SK-N-SH (cell line): ENCODE measurements at regions not wholly inside any gene's neighbourhood (a gene's known extent, or its start where the extent isn't known, plus 50 kb on each side); places are given as distances from the start of the nearest gene placed in this dataset.
"Not testable (repeated sequence)": the region's sequence is repeated elsewhere in the genome, so short reads cannot be mapped to it uniquely, and the experiment has no call there.

Experiments used
- CTCF ChIA-PET: fragments of 300-600, 350-600 bp; formaldehyde crosslinking; extraction: SDS; loops from one replicate; lab custom pipeline; 2021; lab: Yijun Ruan, JAX
- POLR2A ChIA-PET: fragments of 350-600 bp; sonication (Branson Sonifier 250); formaldehyde crosslinking; extraction: SDS; loops from one replicate; lab custom pipeline; 2020; ENCODE audit warnings: antibody characterized with exemption, inconsistent platforms; lab: Yijun Ruan, JAX
- DNase-seq: peaks from one replicate; pipeline ENCODE4 v3.0.0; 2012
- H2AFZ ChIP-seq: fragments of 200-600 bp; sonication (generic); 2 replicates; pipeline ENCODE4 v1.8.1; 2016; ENCODE audit warnings: antibody characterized with exemption, mild to moderate bottlenecking, low read depth
- H3F3A ChIP-seq: fragments of 200-600 bp; sonication (generic); replicated peaks from 2 replicates; pipeline ENCODE3; 2016; ENCODE audit warnings: antibody characterized with exemption, mild to moderate bottlenecking; ENCODE audit not compliant: insufficient read depth
- H3K27ac ChIP-seq, 2 experiments: fragments of 200-500 bp in 1 of 2; fragments of 200-600 bp in 1 of 2; sonication (Bioruptor generic) in 1 of 2; sonication (generic), shearing (Covaris generic) in 1 of 2; 2 replicates each; pipeline versions ENCODE4 v1.5.1 to v1.6.1; 2014 to 2016; ENCODE audit warnings: low read depth in 2 of 2, inconsistent platforms in 1 of 2, low read length in 1 of 2, mild to moderate bottlenecking in 1 of 2, mixed read lengths in 1 of 2
- H3K27me3 ChIP-seq: fragments of 200-600 bp; sonication (generic), shearing (Covaris generic); 2 replicates; pipeline ENCODE4 v1.6.1; 2016; ENCODE audit warnings: mixed run types; ENCODE audit not compliant: insufficient read depth
- H3K36me3 ChIP-seq, 2 experiments: fragments of 200-500 bp in 1 of 2; fragments of 200-600 bp in 1 of 2; sonication (Bioruptor generic) in 1 of 2; sonication (generic) in 1 of 2; replicated peaks in 1 of 2; 2 replicates each; pipeline versions ENCODE3 to v1.5.1; 2014 to 2016; ENCODE audit warnings: low read length in 1 of 2, mild to moderate bottlenecking in 1 of 2; ENCODE audit not compliant: insufficient read depth in 2 of 2, control insufficient read depth in 1 of 2
- H3K4me1 ChIP-seq, 2 experiments: fragments of 200-500 bp in 1 of 2; fragments of 200-600 bp in 1 of 2; sonication (Bioruptor generic) in 1 of 2; sonication (generic), shearing (Covaris generic) in 1 of 2; 2 replicates each; pipeline versions ENCODE4 v1.5.1 to v1.6.1; 2014 to 2016; ENCODE audit warnings: low read depth in 1 of 2, low read length in 1 of 2, mixed run types in 1 of 2; ENCODE audit not compliant: insufficient read depth in 2 of 2, control insufficient read depth in 1 of 2
- H3K4me2 ChIP-seq: fragments of 200-600 bp; sonication (generic), shearing (Covaris generic); 2 replicates; pipeline ENCODE4 v1.6.1; 2017; ENCODE audit warnings: mixed run types
- H3K4me3 ChIP-seq, 2 experiments: fragments of 200-500 bp in 1 of 2; fragments of 200-600 bp in 1 of 2; sonication (Bioruptor generic) in 1 of 2; sonication (generic), shearing (Covaris generic) in 1 of 2; 2 replicates each; pipeline versions ENCODE4 v1.5.1 to v1.8.1; 2014 to 2016; ENCODE audit warnings: low read depth in 2 of 2, inconsistent platforms in 1 of 2, low read length in 1 of 2, mild to moderate bottlenecking in 1 of 2, mixed read lengths in 1 of 2, moderate library complexity in 1 of 2
- H3K79me2 ChIP-seq: fragments of 200-600 bp; sonication (generic); 2 replicates; pipeline ENCODE4 v1.8.1; 2017; ENCODE audit warnings: mild to moderate bottlenecking; ENCODE audit not compliant: insufficient read depth
- H3K9ac ChIP-seq: fragments of 200-600 bp; sonication (generic); 2 replicates; pipeline ENCODE4 v1.6.1; 2017; ENCODE audit warnings: mixed run types
- H3K9me2 ChIP-seq: fragments of 200-600 bp; sonication (generic); 2 replicates; pipeline ENCODE4 v1.6.1; 2017; ENCODE audit warnings: mixed run types
- H3K9me3 ChIP-seq: fragments of 200-600 bp; sonication (generic); 2 replicates; pipeline ENCODE4 v1.6.1; 2017; ENCODE audit warnings: mixed run types, mild to moderate bottlenecking, moderate library complexity
- H4K20me1 ChIP-seq: fragments of 200-600 bp; sonication (generic); 2 replicates; pipeline ENCODE4 v1.6.1; 2017; ENCODE audit warnings: mild to moderate bottlenecking, mixed run types; ENCODE audit not compliant: insufficient read depth
- EP300 ChIP-seq, 2 experiments: IDR thresholded peaks; 2 replicates each; pipeline versions ENCODE4 v1.4.0 to v1.6.1; 2012; ENCODE audit warnings: borderline replicate concordance in 1 of 2, low read depth in 1 of 2, low read length in 1 of 2
- EZH2phosphoT487 ChIP-seq: fragments of 200-600 bp; sonication (generic); IDR thresholded peaks from 2 replicates; pipeline ENCODE4 v1.6.1; 2017; ENCODE audit warnings: low read depth, mixed run types, mild to moderate bottlenecking, antibody characterized with exemption, moderate library complexity, borderline replicate concordance
- FOXM1 ChIP-seq: IDR thresholded peaks from 2 replicates; pipeline ENCODE4 v1.4.0; 2012; ENCODE audit warnings: low read depth, mild to moderate bottlenecking
- GATA2 ChIP-seq: sonication (generic); formaldehyde crosslinking; IDR thresholded peaks from 2 replicates; pipeline ENCODE4 v1.5.0; 2020; ENCODE audit warnings: mild to moderate bottlenecking, missing genetic modification reagents
- MXI1 ChIP-seq: IDR thresholded peaks from 2 replicates; pipeline ENCODE4 v1.6.1; 2012; ENCODE audit warnings: mild to moderate bottlenecking, low read depth, low read length, improper control_type of control experiment
- NRF1 ChIP-seq: IDR thresholded peaks from 2 replicates; pipeline ENCODE4 v1.6.1; 2012; ENCODE audit warnings: low read depth, mild to moderate bottlenecking, low read length
- POLR2AphosphoS5 ChIP-seq: IDR thresholded peaks from 2 replicates; pipeline ENCODE4 v1.6.1; 2012; ENCODE audit warnings: low read depth, low read length
- SIN3A ChIP-seq: IDR thresholded peaks from 2 replicates; pipeline ENCODE4 v1.6.1; 2012; ENCODE audit warnings: low read depth, mild to moderate bottlenecking, low read length, moderate library complexity, borderline replicate concordance
- SMC3 ChIP-seq: IDR thresholded peaks from 2 replicates; pipeline ENCODE4 v1.6.1; 2012; ENCODE audit warnings: low read depth, low read length, improper control_type of control experiment
- TAF1 ChIP-seq: IDR thresholded peaks from 2 replicates; pipeline ENCODE4 v1.6.1; 2012; ENCODE audit warnings: low read depth, mild to moderate bottlenecking, low read length, moderate library complexity, borderline replicate concordance
- YY1 ChIP-seq: IDR thresholded peaks from 2 replicates; pipeline ENCODE4 v1.4.0; 2012; ENCODE audit warnings: low read depth, mild to moderate bottlenecking
- WGBS: methylation state at CpG from one replicate; pipeline ENCODE4 v1.1.6; 2017; ENCODE audit warnings: low lambda C conversion rate; 5-methylcytosine and 5-hydroxymethylcytosine counted together
- TF ChIP-seq, protein P1 (sequence below): fragments of 200-600 bp; sonication (generic); IDR thresholded peaks from 2 replicates; pipeline ENCODE4 v1.6.1; 2017; ENCODE audit warnings: antibody characterized with exemption, mild to moderate bottlenecking, moderate library complexity
- TF ChIP-seq, protein P2 (sequence below): IDR thresholded peaks from 2 replicates; pipeline ENCODE4 v1.4.0; 2012; ENCODE audit warnings: low read depth, borderline replicate concordance
- TF ChIP-seq, protein P3 (sequence below): IDR thresholded peaks from 2 replicates; pipeline ENCODE4 v1.4.0; 2012; ENCODE audit warnings: low read depth

DNA sequence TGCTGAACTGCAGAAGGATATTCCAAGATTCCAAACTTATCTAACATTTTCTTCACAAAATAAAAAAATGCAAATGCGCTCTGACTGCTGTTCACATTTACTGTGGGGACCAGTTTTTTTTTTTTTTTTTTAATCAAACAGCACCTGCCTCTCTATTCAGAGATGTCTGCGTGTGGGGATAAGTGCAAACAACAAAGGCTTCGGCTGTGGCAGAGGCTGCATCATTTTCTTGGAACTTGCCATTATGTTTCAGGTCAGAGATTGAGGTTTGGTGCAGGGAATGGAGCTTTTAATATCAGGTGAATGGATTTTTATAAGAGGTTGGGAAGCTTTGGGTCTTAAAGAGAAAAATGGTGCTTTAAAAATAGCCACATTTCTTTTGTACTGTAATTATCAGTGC lies 78.2 kb upstream of the TET2 start:
- WGBS, result 87% methylated on average over 3 of the region's 3 CpGs
- DNase-seq, result no peak
- Histone ChIP-seq H3K4me1 (no peaks in the 10 kb centered on the region), H3K9me3 (no peaks in the 10 kb centered on the region), H3K4me2 (no peak overlapping the region), H3K9ac (no peak overlapping the region), H3K9me2 (no peaks in the 10 kb centered on the region), H4K20me1 (no peaks in the 10 kb centered on the region), H3K27me3 (no peaks in the 10 kb centered on the region), H3K36me3 (no peaks in the 10 kb centered on the region), H3F3A (no peaks in the 10 kb centered on the region), H3K79me2 (no peaks in the 10 kb centered on the region), H3K27ac (no peak overlapping the region), H2AFZ (no peak overlapping the region), H3K4me3 (no peak overlapping the region)
- POLR2A ChIA-PET, result no interaction called here
- CTCF ChIA-PET, result no interaction called here
- no peak for TF ChIP-seq NRF1
- TF ChIP-seq, protein P1, sequence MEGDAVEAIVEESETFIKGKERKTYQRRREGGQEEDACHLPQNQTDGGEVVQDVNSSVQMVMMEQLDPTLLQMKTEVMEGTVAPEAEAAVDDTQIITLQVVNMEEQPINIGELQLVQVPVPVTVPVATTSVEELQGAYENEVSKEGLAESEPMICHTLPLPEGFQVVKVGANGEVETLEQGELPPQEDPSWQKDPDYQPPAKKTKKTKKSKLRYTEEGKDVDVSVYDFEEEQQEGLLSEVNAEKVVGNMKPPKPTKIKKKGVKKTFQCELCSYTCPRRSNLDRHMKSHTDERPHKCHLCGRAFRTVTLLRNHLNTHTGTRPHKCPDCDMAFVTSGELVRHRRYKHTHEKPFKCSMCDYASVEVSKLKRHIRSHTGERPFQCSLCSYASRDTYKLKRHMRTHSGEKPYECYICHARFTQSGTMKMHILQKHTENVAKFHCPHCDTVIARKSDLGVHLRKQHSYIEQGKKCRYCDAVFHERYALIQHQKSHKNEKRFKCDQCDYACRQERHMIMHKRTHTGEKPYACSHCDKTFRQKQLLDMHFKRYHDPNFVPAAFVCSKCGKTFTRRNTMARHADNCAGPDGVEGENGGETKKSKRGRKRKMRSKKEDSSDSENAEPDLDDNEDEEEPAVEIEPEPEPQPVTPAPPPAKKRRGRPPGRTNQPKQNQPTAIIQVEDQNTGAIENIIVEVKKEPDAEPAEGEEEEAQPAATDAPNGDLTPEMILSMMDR, result no peak
- no peak for TF ChIP-seq SMC3
- TF ChIP-seq, protein P2, sequence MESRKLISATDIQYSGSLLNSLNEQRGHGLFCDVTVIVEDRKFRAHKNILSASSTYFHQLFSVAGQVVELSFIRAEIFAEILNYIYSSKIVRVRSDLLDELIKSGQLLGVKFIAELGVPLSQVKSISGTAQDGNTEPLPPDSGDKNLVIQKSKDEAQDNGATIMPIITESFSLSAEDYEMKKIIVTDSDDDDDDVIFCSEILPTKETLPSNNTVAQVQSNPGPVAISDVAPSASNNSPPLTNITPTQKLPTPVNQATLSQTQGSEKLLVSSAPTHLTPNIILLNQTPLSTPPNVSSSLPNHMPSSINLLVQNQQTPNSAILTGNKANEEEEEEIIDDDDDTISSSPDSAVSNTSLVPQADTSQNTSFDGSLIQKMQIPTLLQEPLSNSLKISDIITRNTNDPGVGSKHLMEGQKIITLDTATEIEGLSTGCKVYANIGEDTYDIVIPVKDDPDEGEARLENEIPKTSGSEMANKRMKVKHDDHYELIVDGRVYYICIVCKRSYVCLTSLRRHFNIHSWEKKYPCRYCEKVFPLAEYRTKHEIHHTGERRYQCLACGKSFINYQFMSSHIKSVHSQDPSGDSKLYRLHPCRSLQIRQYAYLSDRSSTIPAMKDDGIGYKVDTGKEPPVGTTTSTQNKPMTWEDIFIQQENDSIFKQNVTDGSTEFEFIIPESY, result no peak
- no peak for TF ChIP-seq MXI1
- no peak for TF ChIP-seq GATA2
- no peak for TF ChIP-seq POLR2AphosphoS5
- TF ChIP-seq, protein P3, sequence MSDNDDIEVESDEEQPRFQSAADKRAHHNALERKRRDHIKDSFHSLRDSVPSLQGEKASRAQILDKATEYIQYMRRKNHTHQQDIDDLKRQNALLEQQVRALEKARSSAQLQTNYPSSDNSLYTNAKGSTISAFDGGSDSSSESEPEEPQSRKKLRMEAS, result no peak
- TF ChIP-seq SIN3A, result no peak
- no peak for TF ChIP-seq EP300 (IDR thresholded peaks at IDR 0.05; ENCODE audit: borderline replicate concordance in 1 of 2, low read depth in 1 of 2, low read length in 1 of 2)
- TF ChIP-seq TAF1, result no peak
- no peak for TF ChIP-seq YY1
- no peak for TF ChIP-seq FOXM1
- TF ChIP-seq EZH2phosphoT487, result no peak

DNA sequence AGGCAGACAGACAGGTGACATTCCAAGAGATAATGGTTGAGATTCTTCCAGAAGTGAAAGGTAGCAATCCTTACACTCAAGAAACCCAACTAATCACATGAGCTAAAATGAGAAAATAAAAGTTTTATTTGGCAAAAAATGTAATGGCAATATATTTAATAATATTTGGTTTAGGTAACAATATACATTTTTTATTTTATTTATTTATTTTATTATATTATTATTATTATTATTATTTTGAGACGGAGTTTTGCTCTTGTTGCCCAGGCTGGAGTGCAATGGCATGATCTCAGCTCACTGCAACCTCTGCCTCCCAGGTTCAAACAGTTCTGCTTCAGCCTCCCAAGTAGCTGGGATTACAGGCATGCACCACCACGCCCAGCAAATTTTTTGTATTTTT lies 74.6 kb upstream of the TET2 start:
- H3K27ac ChIP-seq, H3K36me3 ChIP-seq, DNase-seq, H3K9me2 ChIP-seq, H3K4me3 ChIP-seq, H3K9me3 ChIP-seq, H3K79me2 ChIP-seq, H3K4me2 ChIP-seq, CTCF ChIA-PET, H3K9ac ChIP-seq, H3K4me1 ChIP-seq, H3K27me3 ChIP-seq, POLR2A ChIA-PET, H2AFZ ChIP-seq, H3F3A ChIP-seq, H4K20me1 ChIP-seq: not testable (repeated sequence)
- WGBS, result 77% methylated on average over 2 of the region's 2 CpGs
